NOMO-1 treated with DMSO at 0.1 percent for 48 hours (cell line): ENCODE measurements at regions not wholly inside any gene's neighbourhood (a gene's known extent, or its start where the extent isn't known, plus 50 kb on each side); places are given as distances from the start of the nearest gene placed in this dataset.
"Not testable (repeated sequence)": the region's sequence is repeated elsewhere in the genome, so short reads cannot be mapped to it uniquely, and the experiment has no call there.

ENCODE experiments used
- DNase-seq: peaks from one replicate; lab custom pipeline; 2025; ENCODE audit not compliant: unreplicated experiment; lab: John Stamatoyannopoulos, UW

DNA sequence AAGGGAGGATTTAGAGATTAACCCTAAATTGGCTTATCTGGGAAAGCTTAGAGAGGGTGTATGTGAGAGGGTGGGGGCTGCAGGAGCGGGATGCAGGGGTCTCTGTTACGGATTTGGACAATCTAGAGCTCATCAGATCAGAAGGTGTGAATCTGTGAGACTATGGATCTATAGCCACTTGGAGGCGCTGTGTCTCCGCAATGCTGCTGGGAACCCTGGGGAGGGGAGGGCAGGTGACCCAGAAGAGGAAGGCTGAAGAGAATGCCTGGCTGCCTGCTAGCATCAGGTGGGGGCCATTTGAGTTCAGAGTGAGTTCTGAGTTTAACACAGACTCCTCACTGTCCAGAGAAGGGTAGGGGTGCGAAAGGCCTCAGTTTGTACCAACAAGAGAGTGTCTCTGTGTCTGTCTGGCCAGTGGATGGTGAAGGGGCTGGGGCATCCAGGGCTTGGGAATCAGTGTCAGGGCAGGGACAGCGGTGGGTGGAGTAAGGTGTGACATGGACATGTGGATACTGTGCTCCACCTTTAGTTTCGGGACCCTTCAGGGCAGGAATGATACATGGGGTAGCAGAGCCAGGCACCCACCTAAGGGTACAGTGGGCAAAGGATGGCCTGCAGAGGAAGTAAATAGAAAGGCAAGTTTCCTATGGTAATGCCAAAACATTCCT is 187.3 kb upstream of the PRSS58 start:
- DNase-seq, result no peak

DNA sequence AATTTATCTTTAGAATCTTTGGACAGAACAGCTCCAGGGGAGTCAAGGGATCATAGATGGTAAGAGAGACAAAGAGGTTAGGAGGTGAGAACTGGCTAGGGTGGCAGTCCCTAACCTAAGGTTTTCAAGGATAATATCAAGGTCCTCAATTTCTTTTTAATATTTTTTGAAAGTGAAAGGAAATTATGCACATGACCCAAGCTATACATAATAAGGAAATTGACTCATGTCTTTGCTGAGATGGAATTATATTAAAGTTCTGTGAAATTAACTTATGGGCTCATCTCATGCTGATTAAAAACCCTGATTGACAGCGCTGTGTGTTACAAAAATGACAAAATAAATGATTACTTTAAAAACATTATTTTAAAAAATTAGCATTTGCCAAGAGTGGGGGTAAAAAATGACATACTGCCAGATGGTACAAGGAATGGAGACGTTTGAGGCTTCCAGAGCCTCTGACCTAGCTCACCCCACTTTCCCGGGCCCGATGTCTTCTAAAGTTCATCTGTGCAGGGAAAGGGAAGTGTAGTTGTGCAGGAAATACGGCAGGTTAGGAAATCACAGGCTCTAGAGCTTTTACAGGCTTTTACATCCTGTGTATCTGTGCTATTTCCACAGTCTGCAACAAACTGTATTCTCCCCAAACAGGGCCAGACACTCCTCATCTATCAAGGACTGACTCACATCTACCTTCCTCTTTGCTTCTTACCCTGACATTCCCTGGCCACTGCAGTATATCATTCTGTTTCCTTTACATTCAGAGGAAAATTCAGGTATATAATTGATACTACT is 185.6 kb upstream of the PRSS58 start:
- peak; percentile 36 for DNase-seq

DNA sequence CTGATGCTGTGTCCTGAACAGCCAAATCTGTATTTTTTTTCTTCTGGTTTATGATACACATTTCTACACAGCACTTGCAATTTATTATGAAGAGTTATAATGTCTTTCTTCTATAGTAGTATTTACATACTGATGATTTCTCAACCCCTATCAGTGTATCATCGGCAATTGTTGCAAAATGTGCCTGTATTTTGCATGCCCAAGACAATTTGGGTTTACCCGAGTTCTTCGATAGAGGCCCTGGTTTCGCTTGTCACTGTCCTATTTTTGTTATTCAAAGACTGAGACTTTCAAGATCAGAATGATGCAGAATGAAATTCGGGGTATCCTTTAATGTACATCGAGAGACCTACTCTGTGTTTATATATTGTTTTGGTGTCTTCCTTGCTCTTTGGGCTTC is 184.5 kb upstream of the PRSS58 start:
- DNase-seq, result peak; percentile 6

DNA sequence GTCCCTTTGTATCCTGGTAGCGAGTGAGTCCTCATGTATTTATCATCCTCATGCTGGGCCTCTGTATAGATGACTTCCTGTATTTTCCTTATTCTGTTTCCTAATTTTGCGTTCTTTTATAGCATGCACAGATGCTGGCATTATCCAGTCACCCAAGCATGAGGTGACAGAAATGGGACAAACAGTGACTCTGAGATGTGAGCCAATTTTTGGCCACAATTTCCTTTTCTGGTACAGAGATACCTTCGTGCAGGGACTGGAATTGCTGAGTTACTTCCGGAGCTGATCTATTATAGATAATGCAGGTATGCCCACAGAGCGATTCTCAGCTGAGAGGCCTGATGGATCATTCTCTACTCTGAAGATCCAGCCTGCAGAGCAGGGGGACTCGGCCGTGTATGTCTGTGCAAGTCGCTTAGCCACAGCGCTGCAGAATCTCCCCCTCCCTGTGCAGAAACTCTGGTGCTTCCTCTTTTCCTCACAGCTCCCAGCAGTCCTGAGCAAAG is 183.1 kb upstream of the PRSS58 start:
- peak; percentile 40 for DNase-seq

DNA sequence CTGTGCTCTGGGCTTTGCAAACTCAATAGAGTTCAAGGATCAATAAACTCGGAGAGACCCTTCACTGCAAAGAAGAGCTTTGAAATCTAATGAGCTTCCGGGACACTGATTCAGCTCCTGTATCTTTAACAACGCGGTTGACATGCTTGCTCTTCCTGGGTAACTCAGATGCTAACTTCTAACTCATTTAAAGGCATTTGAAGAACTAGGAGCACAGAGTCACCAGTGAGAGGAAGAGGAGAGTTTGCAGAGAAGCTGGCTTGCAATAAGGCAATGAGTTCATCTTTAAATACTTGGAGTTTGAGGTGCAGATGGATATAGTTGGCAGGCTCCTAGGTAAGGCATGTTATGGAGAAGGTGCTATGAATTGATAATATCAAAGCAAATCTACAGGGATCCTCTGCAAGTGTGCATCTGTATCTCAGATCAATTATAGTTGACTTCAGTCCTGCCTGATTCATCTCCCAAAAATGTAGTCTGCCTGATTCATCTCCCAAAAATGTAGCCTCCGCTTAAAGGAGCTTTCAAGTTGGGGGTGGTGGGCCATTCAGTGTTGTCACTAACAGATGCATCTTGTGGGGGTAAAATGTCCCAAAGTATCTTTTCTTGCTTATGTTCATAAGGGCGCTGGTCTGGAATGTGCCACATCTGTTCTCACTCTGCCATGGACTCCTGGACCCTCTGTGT is 182.5 kb upstream of the PRSS58 start:
- DNase-seq, result peak; percentile 4

DNA sequence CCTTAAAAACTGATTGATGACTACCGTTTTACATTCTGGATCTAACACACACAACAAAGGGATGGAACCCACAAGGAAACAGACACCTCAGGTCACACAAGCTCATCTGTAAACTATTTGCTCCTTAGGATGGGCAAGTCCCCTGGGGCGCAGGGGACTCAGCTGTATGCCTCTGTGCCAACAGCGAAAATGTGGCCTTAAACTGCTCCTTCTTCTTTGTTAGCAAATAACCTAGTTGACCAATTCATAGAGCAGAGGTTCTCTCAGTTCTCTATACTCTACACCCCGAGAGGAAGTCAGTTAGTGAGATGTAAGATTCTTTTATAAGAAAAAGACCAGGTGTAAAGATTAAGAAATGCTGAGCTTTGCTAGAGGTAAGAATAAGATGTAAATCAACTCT is 181.9 kb upstream of the PRSS58 start:
- DNase-seq, result peak; percentile 46

DNA sequence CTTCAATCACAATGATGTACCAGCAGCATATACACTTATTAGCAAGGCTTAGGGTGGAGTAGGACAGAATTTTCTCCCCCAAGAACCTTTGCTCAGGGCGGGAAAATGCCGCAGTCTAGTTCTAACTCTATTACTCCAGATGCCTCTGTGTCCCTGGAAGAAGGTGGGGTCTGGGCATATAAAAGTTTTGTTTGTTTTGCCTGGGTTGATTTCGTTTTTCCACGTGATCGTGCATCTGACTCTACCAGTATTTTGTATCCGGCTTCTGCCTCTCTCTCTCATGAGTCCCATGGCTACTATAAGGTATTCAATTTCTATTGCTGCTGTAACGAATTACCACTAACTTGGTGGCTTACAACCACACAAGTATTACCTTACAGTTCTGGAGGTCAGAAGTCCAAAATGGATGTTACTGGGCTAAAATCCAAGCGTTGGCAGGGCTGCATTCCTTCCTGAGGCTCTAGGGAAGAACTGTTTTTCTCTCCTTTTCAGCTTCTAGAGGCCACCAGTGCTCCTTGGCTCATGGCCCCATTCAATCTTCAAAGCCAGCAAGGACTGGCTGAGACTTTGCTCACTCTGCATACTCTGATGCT is 181.2 kb upstream of the PRSS58 start:
- DNase-seq, result no peak

DNA sequence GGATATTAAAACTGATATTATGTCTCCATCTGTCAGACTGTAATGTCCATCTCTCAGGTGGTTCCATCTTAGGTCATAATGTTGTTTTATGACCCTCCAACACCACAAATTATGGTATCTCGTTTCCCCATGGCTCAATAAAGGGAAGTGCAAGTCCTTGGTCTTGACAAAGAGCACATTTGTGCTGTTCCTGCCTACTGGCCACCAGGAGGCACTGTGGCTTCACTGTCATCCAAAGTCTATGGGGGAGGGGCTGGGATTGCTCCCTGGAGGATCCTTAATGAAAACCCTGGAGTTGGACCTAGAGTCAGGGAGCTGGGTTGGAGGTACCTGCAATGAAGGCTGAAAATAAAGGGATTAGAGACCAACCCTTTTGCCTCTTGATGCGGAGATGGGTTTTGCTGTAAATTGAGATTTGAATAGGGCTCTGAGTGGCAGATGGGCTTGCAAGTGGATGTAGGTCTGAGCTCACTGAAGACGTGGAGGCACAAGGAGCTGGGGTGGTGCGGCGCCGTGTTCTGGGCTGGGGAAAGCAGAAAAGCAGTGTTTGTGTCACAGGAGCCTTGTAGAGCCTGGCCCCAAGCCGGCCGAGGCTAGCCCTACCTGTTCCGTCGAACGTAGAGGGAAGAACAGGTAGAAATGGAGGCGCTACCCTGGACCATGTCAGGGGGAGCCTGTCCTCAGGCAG is 180.5 kb upstream of the PRSS58 start:
- peak; percentile 76 for DNase-seq

DNA sequence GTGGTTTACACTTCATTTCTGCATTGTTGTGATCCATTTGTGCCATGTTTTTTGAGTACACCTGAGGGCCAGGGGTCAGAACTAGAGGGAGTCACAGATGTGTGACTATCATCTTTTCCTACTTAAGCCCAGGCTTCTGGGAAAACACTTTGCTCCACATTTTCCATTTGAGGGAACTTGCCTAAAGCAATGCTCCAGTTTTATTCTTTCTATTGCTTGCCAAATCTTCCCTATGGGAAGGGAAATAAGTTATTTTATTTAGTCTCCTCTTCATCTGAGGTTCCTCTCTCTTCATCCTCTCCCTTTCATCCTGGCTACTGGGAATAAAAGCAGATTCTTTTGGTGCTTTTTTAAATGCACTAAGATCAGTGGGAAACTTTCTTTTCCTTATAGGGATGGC is 179.9 kb upstream of the PRSS58 start:
- DNase-seq, result no peak

DNA sequence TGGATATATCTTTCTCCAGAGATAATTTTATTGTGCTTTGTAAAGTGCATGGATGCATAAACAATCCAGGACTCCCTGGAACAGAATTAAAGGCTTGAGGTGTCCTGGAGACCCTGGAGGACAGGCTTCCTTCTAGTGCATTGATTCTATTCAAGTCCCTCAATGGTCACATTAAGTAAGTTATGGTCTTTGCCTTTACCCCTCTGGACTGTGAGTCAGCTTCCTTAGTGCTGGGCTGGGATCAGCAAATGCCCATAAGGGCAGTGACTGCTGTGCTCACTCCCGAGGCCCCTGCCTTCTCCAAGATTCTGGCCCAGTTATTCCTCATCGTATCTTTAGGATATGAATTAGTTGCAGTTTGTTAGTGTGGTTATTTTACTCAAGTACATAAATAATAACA is 178.7 kb upstream of the PRSS58 start:
- DNase-seq, result no peak

DNA sequence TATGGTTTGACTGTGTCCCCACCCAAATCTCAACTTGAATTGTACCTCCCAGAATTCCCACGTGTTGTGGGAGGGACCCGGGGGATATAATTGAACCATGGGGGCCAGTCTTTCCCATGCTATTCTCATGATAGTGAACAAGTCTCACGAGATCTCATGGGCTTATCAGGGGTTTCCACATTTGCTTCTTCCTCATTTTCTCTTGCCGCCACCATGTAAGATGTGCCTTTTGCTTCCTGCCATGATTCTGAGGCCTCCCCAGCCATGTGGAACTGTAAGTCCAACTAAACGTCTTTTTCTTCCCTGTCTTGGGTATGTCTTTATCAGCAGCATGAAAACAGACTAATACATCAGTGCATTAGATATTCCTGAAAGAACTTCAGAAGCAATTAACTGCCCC is 177.7 kb upstream of the PRSS58 start:
- not testable (repeated sequence) for DNase-seq

DNA sequence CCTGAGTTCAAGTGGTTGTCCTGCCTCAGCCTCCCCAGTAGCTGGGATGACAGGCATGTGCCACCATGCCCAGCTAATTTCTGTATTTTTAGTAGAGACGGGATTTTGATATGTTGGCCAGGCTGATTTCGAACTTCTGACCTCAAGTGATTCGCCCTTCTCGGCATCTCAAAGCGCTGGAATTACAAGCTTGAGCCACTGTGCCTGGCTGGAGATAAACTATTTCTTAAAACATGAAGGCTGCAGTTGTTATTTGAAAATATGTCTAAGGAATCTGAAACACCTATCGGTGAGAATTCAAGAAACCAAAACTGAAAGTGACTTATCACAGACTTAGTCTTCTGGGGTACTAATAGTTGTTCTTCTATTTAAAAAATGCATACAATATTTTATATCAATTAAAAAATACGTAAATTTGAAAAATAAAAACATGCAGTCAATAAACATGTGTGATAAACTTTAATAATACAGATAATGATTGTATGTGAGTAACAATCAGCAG is 176.9 kb upstream of the PRSS58 start:
- DNase-seq, result no peak

DNA sequence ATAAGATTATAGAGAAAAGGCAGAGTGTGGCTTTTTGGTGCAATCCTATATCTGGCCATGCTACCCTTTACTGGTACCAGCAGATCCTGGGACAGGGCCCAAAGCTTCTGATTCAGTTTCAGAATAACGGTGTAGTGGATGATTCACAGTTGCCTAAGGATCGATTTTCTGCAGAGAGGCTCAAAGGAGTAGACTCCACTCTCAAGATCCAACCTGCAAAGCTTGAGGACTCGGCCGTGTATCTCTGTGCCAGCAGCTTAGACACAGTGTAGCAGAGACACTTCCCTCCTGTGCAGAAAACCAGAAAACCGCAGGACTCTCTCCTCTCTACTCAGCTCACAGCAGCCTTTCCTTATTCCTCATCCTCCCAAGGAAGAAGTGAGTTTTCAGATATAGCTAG is 176.3 kb upstream of the PRSS58 start:
- DNase-seq, result not testable (repeated sequence)

DNA sequence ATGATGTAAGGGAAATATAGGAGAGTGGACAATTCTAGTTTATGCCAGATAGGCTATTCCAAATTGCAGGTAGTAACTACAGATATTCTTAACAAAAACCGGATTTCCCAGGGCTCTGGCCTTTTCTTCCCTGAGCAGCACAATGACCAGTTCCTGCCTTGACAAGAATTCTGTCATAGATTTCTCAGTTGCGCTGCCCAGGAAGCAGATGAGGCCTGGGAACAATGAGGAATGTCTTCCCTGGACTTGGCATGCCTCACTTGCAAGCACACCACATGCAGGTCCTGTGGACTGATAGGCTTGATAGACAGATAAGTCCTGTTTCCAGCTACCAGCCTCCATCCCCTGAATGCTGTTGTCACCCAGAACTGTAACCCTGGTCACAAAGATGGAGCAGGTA is 174.5 kb upstream of the PRSS58 start:
- no peak for DNase-seq

DNA sequence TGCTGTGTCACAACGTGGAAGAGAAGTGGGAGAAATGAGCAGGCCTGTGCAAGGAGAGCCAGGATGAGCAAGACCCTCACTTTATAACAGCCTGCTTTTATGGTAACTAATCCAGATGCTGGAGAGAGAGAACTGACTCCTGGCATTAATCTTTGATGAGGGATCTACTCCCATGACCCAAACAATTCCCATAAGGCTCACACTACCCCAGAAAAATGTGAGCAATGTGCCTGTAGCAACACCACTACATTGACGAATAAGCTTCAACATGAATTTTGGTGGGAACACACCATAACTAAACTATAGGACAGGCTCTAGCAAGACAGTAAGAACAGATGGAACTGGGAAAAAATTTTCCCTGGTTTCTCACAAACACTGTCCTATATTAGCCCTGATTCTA is 173.6 kb upstream of the PRSS58 start:
- no peak for DNase-seq

DNA sequence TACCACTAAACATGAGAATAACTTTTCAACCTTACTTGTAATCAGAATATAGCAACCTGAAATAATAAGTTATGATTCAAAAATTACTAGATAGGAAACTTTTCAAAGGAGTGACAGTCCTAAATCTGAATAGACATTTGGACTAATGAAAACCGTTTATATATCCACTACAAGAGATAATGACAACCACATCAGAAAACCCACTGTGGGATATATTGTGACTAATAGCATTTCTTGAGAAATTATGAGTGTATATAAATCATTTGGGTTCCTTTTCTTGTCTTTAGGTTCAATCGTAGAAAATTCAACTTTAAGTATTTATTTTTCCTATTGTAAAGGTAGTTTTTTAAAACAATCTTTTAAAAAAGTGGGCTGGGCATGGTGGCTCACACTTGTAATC is 170.2 kb upstream of the PRSS58 start:
- no peak for DNase-seq

DNA sequence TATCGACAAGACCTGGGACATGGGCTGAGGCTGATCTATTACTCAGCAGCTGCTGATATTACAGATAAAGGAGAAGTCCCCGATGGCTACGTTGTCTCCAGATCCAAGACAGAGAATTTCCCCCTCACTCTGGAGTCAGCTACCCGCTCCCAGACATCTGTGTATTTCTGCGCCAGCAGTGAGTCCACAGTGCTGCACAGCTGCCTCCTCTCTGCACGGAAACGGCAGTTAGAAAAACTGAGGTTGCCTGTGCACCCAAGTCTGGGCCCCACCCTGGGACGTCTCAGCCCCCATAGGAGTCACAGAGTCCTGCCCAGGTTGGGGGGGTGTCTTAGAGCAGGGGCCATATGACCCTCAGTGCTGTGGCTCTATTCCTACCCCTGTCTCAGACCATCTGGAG is 167.4 kb upstream of the PRSS58 start:
- DNase-seq, result no peak

DNA sequence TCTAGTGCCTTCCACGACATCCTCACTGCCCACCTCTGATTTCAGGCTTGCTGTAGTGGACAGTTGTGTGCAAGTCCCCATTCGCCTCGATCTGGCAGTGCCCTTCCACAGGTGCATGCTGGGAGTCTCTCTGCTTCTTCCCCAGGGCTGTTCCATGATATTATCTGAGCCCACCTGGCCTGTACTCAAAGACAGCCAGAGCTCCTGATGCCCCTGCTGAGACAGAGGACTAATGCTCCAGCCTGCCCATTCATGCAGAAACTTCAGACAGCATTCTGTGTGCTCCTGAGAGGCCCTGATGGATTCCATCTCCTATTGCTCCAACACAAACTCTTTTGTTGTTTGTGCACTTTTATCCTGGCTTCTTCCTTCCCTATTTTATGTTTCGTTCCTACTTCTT is 164.8 kb upstream of the PRSS58 start:
- DNase-seq, result no peak

DNA sequence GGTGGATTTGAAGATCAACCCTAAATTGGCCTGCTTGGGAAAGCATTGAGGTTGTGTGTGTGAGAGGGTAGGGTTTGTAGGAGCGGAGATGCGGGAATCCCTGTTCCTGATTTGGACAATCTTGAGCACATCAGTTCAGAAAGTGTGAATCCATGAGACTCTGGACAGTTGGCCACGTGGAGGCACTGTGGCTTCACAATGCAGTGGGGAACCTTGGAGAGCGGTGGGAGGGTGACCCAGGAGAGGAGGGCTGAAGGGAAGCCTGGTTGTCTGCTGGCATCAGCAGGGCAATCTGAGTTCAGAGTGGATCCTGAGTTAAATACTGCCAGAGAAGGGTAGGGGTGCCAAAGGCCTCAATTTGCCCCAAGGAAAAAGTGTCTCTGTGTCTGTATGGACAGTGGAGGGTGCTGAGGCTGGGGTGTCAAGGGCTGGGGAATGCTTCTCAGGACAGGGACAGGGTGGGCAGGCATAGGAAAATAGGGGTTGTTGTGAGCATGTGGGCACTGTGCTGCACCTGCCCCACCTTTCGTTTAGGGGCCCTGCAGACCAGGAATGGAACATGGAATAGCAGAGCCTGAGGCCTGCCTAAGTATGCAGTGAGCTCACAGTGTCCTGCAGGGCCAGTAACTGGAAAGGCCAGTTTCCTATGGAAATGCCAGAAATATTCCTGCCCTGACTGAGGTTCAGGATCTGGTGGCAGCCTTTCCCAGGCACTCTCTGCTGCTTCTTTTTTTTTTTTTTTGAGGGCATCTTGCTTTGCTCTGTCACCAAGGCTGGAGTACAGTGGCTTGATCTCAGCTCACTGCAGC is 162.9 kb upstream of the PRSS58 start:
- no peak for DNase-seq

DNA sequence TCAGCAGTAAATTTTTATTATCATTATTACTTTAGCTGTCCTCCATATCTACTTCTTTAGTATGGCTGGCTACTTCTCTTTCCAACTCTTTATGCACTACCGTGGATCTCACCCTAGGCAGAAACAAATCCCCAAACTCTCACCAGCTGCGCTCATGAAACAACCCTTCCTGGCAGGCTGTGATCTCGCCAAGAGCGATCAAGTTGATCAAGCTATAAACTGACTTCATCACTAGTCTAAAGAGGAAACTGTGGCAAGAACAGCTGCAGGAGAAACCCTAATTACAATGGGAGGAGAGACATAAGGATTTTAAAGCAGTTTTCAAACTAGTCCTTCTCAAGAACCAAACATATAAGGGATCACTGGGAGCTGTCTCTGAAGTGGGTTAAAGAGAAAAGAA is 160.5 kb upstream of the PRSS58 start:
- peak; percentile 10 for DNase-seq
